SK-N-SH (cell line): ENCODE measurements at regions not wholly inside any gene's neighbourhood (a gene's known extent, or its start where the extent isn't known, plus 50 kb on each side); places are given as distances from the start of the nearest gene placed in this dataset.
A peak's percentile ranks its signal among the peaks of the same experiment; 100 is the strongest.

Experiments
- CTCF ChIA-PET: fragments of 300-600, 350-600 bp; formaldehyde crosslinking; extraction: SDS; loops from one replicate; lab custom pipeline; 2021; lab: Yijun Ruan, JAX
- POLR2A ChIA-PET: fragments of 350-600 bp; sonication (Branson Sonifier 250); formaldehyde crosslinking; extraction: SDS; loops from one replicate; lab custom pipeline; 2020; ENCODE audit warnings: antibody characterized with exemption, inconsistent platforms; lab: Yijun Ruan, JAX
- DNase-seq: peaks from one replicate; pipeline ENCODE4 v3.0.0; 2012
- H2AFZ ChIP-seq: fragments of 200-600 bp; sonication (generic); 2 replicates; pipeline ENCODE4 v1.8.1; 2016; ENCODE audit warnings: antibody characterized with exemption, mild to moderate bottlenecking, low read depth
- H3F3A ChIP-seq: fragments of 200-600 bp; sonication (generic); replicated peaks from 2 replicates; pipeline ENCODE3; 2016; ENCODE audit warnings: antibody characterized with exemption, mild to moderate bottlenecking; ENCODE audit not compliant: insufficient read depth
- H3K27ac ChIP-seq, 2 experiments: fragments of 200-500 bp in 1 of 2; fragments of 200-600 bp in 1 of 2; sonication (Bioruptor generic) in 1 of 2; sonication (generic), shearing (Covaris generic) in 1 of 2; 2 replicates each; pipeline versions ENCODE4 v1.5.1 to v1.6.1; 2014 to 2016; ENCODE audit warnings: low read depth in 2 of 2, inconsistent platforms in 1 of 2, low read length in 1 of 2, mild to moderate bottlenecking in 1 of 2, mixed read lengths in 1 of 2
- H3K27me3 ChIP-seq: fragments of 200-600 bp; sonication (generic), shearing (Covaris generic); 2 replicates; pipeline ENCODE4 v1.6.1; 2016; ENCODE audit warnings: mixed run types; ENCODE audit not compliant: insufficient read depth
- H3K36me3 ChIP-seq, 2 experiments: fragments of 200-500 bp in 1 of 2; fragments of 200-600 bp in 1 of 2; sonication (Bioruptor generic) in 1 of 2; sonication (generic) in 1 of 2; replicated peaks in 1 of 2; 2 replicates each; pipeline versions ENCODE3 to v1.5.1; 2014 to 2016; ENCODE audit warnings: low read length in 1 of 2, mild to moderate bottlenecking in 1 of 2; ENCODE audit not compliant: insufficient read depth in 2 of 2, control insufficient read depth in 1 of 2
- H3K4me1 ChIP-seq, 2 experiments: fragments of 200-500 bp in 1 of 2; fragments of 200-600 bp in 1 of 2; sonication (Bioruptor generic) in 1 of 2; sonication (generic), shearing (Covaris generic) in 1 of 2; 2 replicates each; pipeline versions ENCODE4 v1.5.1 to v1.6.1; 2014 to 2016; ENCODE audit warnings: low read depth in 1 of 2, low read length in 1 of 2, mixed run types in 1 of 2; ENCODE audit not compliant: insufficient read depth in 2 of 2, control insufficient read depth in 1 of 2
- H3K4me2 ChIP-seq: fragments of 200-600 bp; sonication (generic), shearing (Covaris generic); 2 replicates; pipeline ENCODE4 v1.6.1; 2017; ENCODE audit warnings: mixed run types
- H3K4me3 ChIP-seq, 2 experiments: fragments of 200-500 bp in 1 of 2; fragments of 200-600 bp in 1 of 2; sonication (Bioruptor generic) in 1 of 2; sonication (generic), shearing (Covaris generic) in 1 of 2; 2 replicates each; pipeline versions ENCODE4 v1.5.1 to v1.8.1; 2014 to 2016; ENCODE audit warnings: low read depth in 2 of 2, inconsistent platforms in 1 of 2, low read length in 1 of 2, mild to moderate bottlenecking in 1 of 2, mixed read lengths in 1 of 2, moderate library complexity in 1 of 2
- H3K79me2 ChIP-seq: fragments of 200-600 bp; sonication (generic); 2 replicates; pipeline ENCODE4 v1.8.1; 2017; ENCODE audit warnings: mild to moderate bottlenecking; ENCODE audit not compliant: insufficient read depth
- H3K9ac ChIP-seq: fragments of 200-600 bp; sonication (generic); 2 replicates; pipeline ENCODE4 v1.6.1; 2017; ENCODE audit warnings: mixed run types
- H3K9me2 ChIP-seq: fragments of 200-600 bp; sonication (generic); 2 replicates; pipeline ENCODE4 v1.6.1; 2017; ENCODE audit warnings: mixed run types
- H3K9me3 ChIP-seq: fragments of 200-600 bp; sonication (generic); 2 replicates; pipeline ENCODE4 v1.6.1; 2017; ENCODE audit warnings: mixed run types, mild to moderate bottlenecking, moderate library complexity
- H4K20me1 ChIP-seq: fragments of 200-600 bp; sonication (generic); 2 replicates; pipeline ENCODE4 v1.6.1; 2017; ENCODE audit warnings: mild to moderate bottlenecking, mixed run types; ENCODE audit not compliant: insufficient read depth
- CHD2 ChIP-seq: fragments of 150-350 bp; IDR thresholded peaks from 2 replicates; pipeline ENCODE4 v1.6.1; 2018; ENCODE audit warnings: low read length; ENCODE audit not compliant: partially characterized antibody
- CTCF ChIP-seq: fragments of 200-600 bp; sonication (generic); IDR thresholded peaks from 2 replicates; pipeline ENCODE4 v1.6.1; 2017; ENCODE audit warnings: antibody characterized with exemption, mild to moderate bottlenecking, moderate library complexity
- EP300 ChIP-seq, 2 experiments: IDR thresholded peaks; 2 replicates each; pipeline versions ENCODE4 v1.4.0 to v1.6.1; 2012; ENCODE audit warnings: borderline replicate concordance in 1 of 2, low read depth in 1 of 2, low read length in 1 of 2
- EZH2phosphoT487 ChIP-seq: fragments of 200-600 bp; sonication (generic); IDR thresholded peaks from 2 replicates; pipeline ENCODE4 v1.6.1; 2017; ENCODE audit warnings: low read depth, mixed run types, mild to moderate bottlenecking, antibody characterized with exemption, moderate library complexity, borderline replicate concordance
- FOSL2 ChIP-seq: IDR thresholded peaks from 2 replicates; pipeline ENCODE4 v1.4.0; 2012; ENCODE audit warnings: low read depth, mild to moderate bottlenecking, moderate library complexity, borderline replicate concordance
- FOXJ3 ChIP-seq: sonication (generic); formaldehyde crosslinking; IDR thresholded peaks from 2 replicates; pipeline ENCODE4 v1.5.1; 2020; ENCODE audit warnings: mild to moderate bottlenecking, missing genetic modification reagents
- GABPA ChIP-seq: IDR thresholded peaks from 2 replicates; pipeline ENCODE4 v1.4.0; 2012; ENCODE audit warnings: low read depth, mild to moderate bottlenecking
- GATA2 ChIP-seq: sonication (generic); formaldehyde crosslinking; IDR thresholded peaks from 2 replicates; pipeline ENCODE4 v1.5.0; 2020; ENCODE audit warnings: mild to moderate bottlenecking, missing genetic modification reagents
- IRF3 ChIP-seq: fragments of 150-350 bp; IDR thresholded peaks from 2 replicates; pipeline ENCODE4 v1.6.1; 2016; ENCODE audit warnings: mild to moderate bottlenecking, low read depth, low read length
- MEF2A ChIP-seq: IDR thresholded peaks from 2 replicates; pipeline ENCODE4 v1.4.0; 2012; ENCODE audit warnings: low read depth, borderline replicate concordance
- MXI1 ChIP-seq: IDR thresholded peaks from 2 replicates; pipeline ENCODE4 v1.6.1; 2012; ENCODE audit warnings: mild to moderate bottlenecking, low read depth, low read length, improper control_type of control experiment
- NFIC ChIP-seq: IDR thresholded peaks from 2 replicates; pipeline ENCODE4 v1.4.0; 2012; ENCODE audit warnings: borderline replicate concordance
- NRF1 ChIP-seq: IDR thresholded peaks from 2 replicates; pipeline ENCODE4 v1.6.1; 2012; ENCODE audit warnings: low read depth, mild to moderate bottlenecking, low read length
- POLR2AphosphoS5 ChIP-seq: IDR thresholded peaks from 2 replicates; pipeline ENCODE4 v1.6.1; 2012; ENCODE audit warnings: low read depth, low read length
- RAD21 ChIP-seq: IDR thresholded peaks from 2 replicates; pipeline ENCODE4 v1.6.1; 2012; ENCODE audit warnings: mild to moderate bottlenecking, low read length
- RCOR1 ChIP-seq: fragments of 150-350 bp; IDR thresholded peaks from 2 replicates; pipeline ENCODE4 v1.6.1; 2017; ENCODE audit warnings: antibody characterized with exemption, low read length
- REST ChIP-seq: IDR thresholded peaks from 2 replicates; pipeline ENCODE4 v1.6.1; 2012; ENCODE audit warnings: mild to moderate bottlenecking, low read depth, low read length, moderate library complexity
- RXRA ChIP-seq: IDR thresholded peaks from 2 replicates; pipeline ENCODE4 v1.4.0; 2012; ENCODE audit warnings: low read depth, mild to moderate bottlenecking, borderline replicate concordance
- SIN3A ChIP-seq: IDR thresholded peaks from 2 replicates; pipeline ENCODE4 v1.6.1; 2012; ENCODE audit warnings: low read depth, mild to moderate bottlenecking, low read length, moderate library complexity, borderline replicate concordance
- SMC3 ChIP-seq: IDR thresholded peaks from 2 replicates; pipeline ENCODE4 v1.6.1; 2012; ENCODE audit warnings: low read depth, low read length, improper control_type of control experiment
- TAF1 ChIP-seq: IDR thresholded peaks from 2 replicates; pipeline ENCODE4 v1.6.1; 2012; ENCODE audit warnings: low read depth, mild to moderate bottlenecking, low read length, moderate library complexity, borderline replicate concordance
- TCF12 ChIP-seq: IDR thresholded peaks from 2 replicates; pipeline ENCODE4 v1.4.0; 2012
- USF2 ChIP-seq: fragments of 150-350 bp; IDR thresholded peaks from 2 replicates; pipeline ENCODE4 v1.6.1; 2017; ENCODE audit warnings: antibody characterized with exemption, low read length, low read depth, borderline replicate concordance
- YY1 ChIP-seq: IDR thresholded peaks from 2 replicates; pipeline ENCODE4 v1.4.0; 2012; ENCODE audit warnings: low read depth, mild to moderate bottlenecking
- WGBS: methylation state at CpG from one replicate; pipeline ENCODE4 v1.1.6; 2017; ENCODE audit warnings: low lambda C conversion rate; 5-methylcytosine and 5-hydroxymethylcytosine counted together

- WGBS: 55% methylated on average over 5 of the region's 5 CpGs
- H3K9me3 ChIP-seq: no peaks in the 10 kb centered on the region
- DNase-seq: peak; percentile 22
- no peak overlapping the region for H3K9ac ChIP-seq
- no peak overlapping the region for H3K4me2 ChIP-seq
- H3K9me2 ChIP-seq: no peaks in the 10 kb centered on the region
- no peaks in the 10 kb centered on the region; a peak in 1 of 4 replicates for H3K4me1 ChIP-seq
- H3F3A ChIP-seq: no peaks in the 10 kb centered on the region
- no peaks in the 10 kb centered on the region for H3K27me3 ChIP-seq
- H4K20me1 ChIP-seq: no peaks in the 10 kb centered on the region
- ChIA-PET POLR2A (interaction anchor here (1.1 to 2.5 kb wide), 2 partner anchors 233 to 333 kb away, joined by 3 to 26 read pairs; partner anchors contain the start of gene BTG1), CTCF (interaction anchor here (0.6 to 4.0 kb wide), 56 partner anchors 9 to 758 kb away, joined by 3 to 28 read pairs (median 4); partner anchors contain the start of gene BTG1)
- TF ChIP-seq SMC3 (peak; percentile 75), USF2 (no peak), EP300 (IDR thresholded peaks at IDR 0.05; ENCODE audit: borderline replicate concordance in 1 of 2, low read depth in 1 of 2, low read length in 1 of 2) (no peak), NRF1 (no peak), YY1 (no peak), POLR2AphosphoS5 (no peak), RAD21 (peak; percentile 72), NFIC (no peak), SIN3A (no peak), RCOR1 (no peak), IRF3 (no peak), FOXJ3 (CRISPR knock-in tag) (no peak), CTCF (peak; percentile 96), MXI1 (no peak), REST (no peak), CHD2 (no peak), FOSL2 (no peak), TAF1 (no peak), TCF12 (no peak), GABPA (no peak), RXRA (no peak), MEF2A (no peak), GATA2 (no peak), EZH2phosphoT487 (no peak)
- H2AFZ ChIP-seq: no peak overlapping the region
- no peaks in the 10 kb centered on the region for H3K79me2 ChIP-seq
- no peak overlapping the region for H3K27ac ChIP-seq
- no peaks in the 10 kb centered on the region for H3K36me3 ChIP-seq
- H3K4me3 ChIP-seq: peak overlapping the region in 1 of 2 experiments; percentile 24; a peak in 1 of 4 replicates
These were observed 334.0 kb downstream of the BTG1 start for GRCh38 chr12:91811481-91812287.
